Gastroesophageal sphincter (tissue), 4 donors: ENCODE measurements at regions not wholly inside any gene's neighbourhood (a gene's known extent, or its start where the extent isn't known, plus 50 kb on each side); places are given as distances from the start of the nearest gene placed in this dataset.

Source experiments
- ATAC-seq: fragments of 150-250 bp; one replicate; pipeline ENCODE4 v1.9.1; 2016; ENCODE audit warnings: mild to moderate bottlenecking, moderate library complexity
- H3K27ac ChIP-seq, 4 donors: fragments of 200-600 bp; sonication (generic) in 3 of 4; 1 replicate in 3 of 4; 2 replicates in 1 of 4; pipeline ENCODE4 v1.5.1; 2016 to 2019
- H3K27me3 ChIP-seq: fragments of 200-600 bp; sonication (generic); one replicate; pipeline ENCODE4 v1.5.1; 2019
- H3K36me3 ChIP-seq, 2 donors: fragments of 200-600 bp; sonication (generic); one replicate each; pipeline ENCODE4 v1.5.1; 2019; ENCODE audit warnings: control low read depth in 1 of 2
- H3K4me1 ChIP-seq, 3 donors: fragments of 200-600 bp; sonication (generic); 1 replicate in 2 of 3; 2 replicates in 1 of 3; pipeline ENCODE4 v1.5.1; 2016 to 2019; ENCODE audit warnings: control low read depth in 2 of 3
- H3K4me3 ChIP-seq, 2 donors: fragments of 200-600 bp; sonication (generic); one replicate each; pipeline ENCODE4 v1.5.1; 2019; ENCODE audit warnings: mild to moderate bottlenecking in 1 of 2, moderate library complexity in 1 of 2
- H3K9me3 ChIP-seq, 3 donors: fragments of 200-600 bp; sonication (generic); one replicate each; pipeline ENCODE4 v1.5.1; 2017 to 2019; ENCODE audit warnings: control low read depth in 2 of 3
- CTCF ChIP-seq, 4 experiments: fragments of 200-600 bp in 2 of 4; fragments of 450-650 bp in 2 of 4; sonication (generic) in 1 of 4; IDR thresholded peaks; one replicate each; pipeline ENCODE4 v1.5.1; 2017 to 2019; ENCODE audit warnings: antibody characterized with exemption in 4 of 4, mild to moderate bottlenecking in 2 of 4, moderate library complexity in 2 of 4
- EP300 ChIP-seq: sonication (generic); formaldehyde crosslinking; IDR thresholded peaks from one replicate; pipeline ENCODE4 v1.6.1; 2017; ENCODE audit warnings: antibody characterized with exemption, mild to moderate bottlenecking
- POLR2A ChIP-seq, 2 donors: fragments of 450-650 bp; IDR thresholded peaks; one replicate each; pipeline ENCODE4 v1.6.1; 2017; ENCODE audit warnings: antibody characterized with exemption in 2 of 2, mild to moderate bottlenecking in 2 of 2, moderate library complexity in 1 of 2
- POLR2AphosphoS5 ChIP-seq: sonication (generic); formaldehyde crosslinking; IDR thresholded peaks from one replicate; pipeline ENCODE4 v1.6.1; 2017; ENCODE audit warnings: antibody characterized with exemption
- WGBS, 2 donors: methylation state at CpG; one replicate each; pipeline ENCODE4 v1.1.5; 2018; ENCODE audit warnings: low coverage in 1 of 2; 5-methylcytosine and 5-hydroxymethylcytosine counted together

DNA sequence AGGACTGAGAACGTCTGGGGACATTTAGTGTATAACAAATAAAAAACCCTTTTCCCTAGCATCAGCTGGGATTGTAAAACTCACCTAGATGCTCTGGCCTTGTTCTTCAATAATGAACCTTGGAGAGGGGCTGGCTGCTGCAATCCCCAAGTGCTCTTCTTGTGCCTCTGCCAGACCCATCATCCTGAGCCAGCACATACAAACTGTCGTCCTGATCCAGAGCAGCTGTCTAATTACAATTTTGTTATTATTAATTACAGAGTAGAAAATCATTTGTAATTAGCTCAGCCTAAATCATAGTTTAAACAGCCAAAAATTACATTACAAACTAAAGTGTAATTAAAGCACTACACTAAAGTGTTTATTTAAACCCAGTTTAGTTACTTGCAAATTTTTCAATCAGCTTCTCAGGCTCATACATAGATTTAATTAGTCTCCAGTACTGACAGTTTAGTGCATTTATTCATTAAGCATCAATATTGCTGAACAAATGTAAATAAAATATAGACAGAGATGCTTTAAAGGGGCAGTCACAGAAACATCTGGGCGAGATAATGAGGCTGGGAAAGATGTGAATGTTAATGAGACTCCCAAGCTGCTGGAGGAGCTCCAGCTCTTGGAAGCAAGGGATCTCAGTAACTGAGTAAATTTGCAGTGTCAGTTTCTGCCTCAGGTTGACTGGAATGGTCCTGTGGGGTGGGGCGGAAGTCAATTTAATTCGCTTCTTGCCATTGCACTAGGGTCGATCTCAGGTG, 632.3 kb upstream of the TLE4 start:
- no peak for TF ChIP-seq POLR2A (IDR thresholded peaks at IDR 0.05)
- TF ChIP-seq EP300: no peak
- TF ChIP-seq POLR2AphosphoS5: no peak
- no peak for TF ChIP-seq CTCF (IDR thresholded peaks at IDR 0.05)

GRCh38 chr9:78940121-78940855, 631.5 kb upstream of the TLE4 start:
- no peak for TF ChIP-seq CTCF (IDR thresholded peaks at IDR 0.05)
- TF ChIP-seq POLR2A (IDR thresholded peaks at IDR 0.05): no peak
- no peak for TF ChIP-seq EP300
- no peak for TF ChIP-seq POLR2AphosphoS5
- Histone ChIP-seq H3K36me3 (no peaks in the 10 kb centered on the region), H3K4me1 (no peaks in the 10 kb centered on the region), H3K4me3 (no peak overlapping the region), H3K27me3 (no peaks in the 10 kb centered on the region), H3K9me3 (no peaks in the 10 kb centered on the region), H3K27ac (no peak overlapping the region)
- no peak for ATAC-seq
- WGBS, 2 donors: 45 to 81% methylated on average over 3 to 4 of the region's 4 CpGs

More for the DNA sequence above, 632.3 kb upstream of the TLE4 start:
- 25 to 45% methylated on average over 5 to 6 of the region's 6 CpGs for WGBS, 2 donors
- ATAC-seq: no peak
- Histone ChIP-seq H3K36me3 (no peaks in the 10 kb centered on the region), H3K27ac (no peak overlapping the region), H3K9me3 (no peaks in the 10 kb centered on the region), H3K27me3 (no peaks in the 10 kb centered on the region), H3K4me1 (no peaks in the 10 kb centered on the region), H3K4me3 (no peak overlapping the region)

DNA sequence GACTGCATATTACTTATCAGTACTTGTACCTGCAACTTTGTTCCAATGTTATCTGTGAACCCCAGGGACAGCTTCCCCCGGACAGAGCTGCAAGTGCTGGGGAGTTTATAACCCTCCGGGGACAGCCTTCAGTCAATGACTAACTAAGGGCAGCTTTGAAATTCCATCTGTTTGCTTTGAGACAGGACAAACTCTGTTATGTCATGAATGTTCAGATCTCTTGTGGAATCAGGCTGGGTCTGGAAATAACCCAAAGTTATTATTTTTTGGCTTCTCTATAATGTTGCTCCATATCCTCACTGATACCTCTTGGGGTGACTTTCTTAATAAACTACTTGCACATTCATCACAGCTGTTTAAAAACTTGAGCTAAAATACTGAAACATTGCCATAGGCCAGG, 617.5 kb upstream of the TLE4 start:
- WGBS, 2 donors: 40 to 45% methylated on average over 1 to 2 of the region's 2 CpGs
- TF ChIP-seq CTCF (IDR thresholded peaks at IDR 0.05): no peak
- no peak for TF ChIP-seq POLR2AphosphoS5
- TF ChIP-seq POLR2A (IDR thresholded peaks at IDR 0.05): no peak
- TF ChIP-seq EP300: no peak
- Histone ChIP-seq H3K9me3 (peaks cover 0 to 11% (median 0%) of the 10 kb centered on the region in 3 donors), H3K27me3 (no peaks in the 10 kb centered on the region), H3K4me1 (no peaks in the 10 kb centered on the region), H3K36me3 (no peaks in the 10 kb centered on the region), H3K4me3 (no peak overlapping the region), H3K27ac (no peak overlapping the region)
- ATAC-seq: no peak

DNA sequence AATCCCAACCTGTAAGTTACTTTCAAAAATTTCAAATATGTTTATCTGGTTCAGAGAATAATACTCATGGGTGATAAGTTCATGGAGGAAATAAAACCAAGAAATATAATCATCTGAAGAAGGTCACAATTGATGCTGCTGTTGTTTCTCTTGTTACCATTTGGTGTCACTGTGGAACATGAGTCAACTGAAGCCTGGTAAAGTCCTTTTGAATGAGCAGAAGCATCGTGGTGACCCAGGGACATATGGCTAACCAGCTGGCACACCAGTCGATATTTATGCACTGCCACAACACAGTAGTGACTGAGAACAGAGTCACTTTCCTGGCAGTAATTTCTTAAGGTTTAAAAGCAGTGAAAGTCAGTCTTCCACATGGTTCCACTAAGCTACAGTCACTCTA, 612.9 kb upstream of the TLE4 start:
- no peak overlapping the region for H3K4me3 ChIP-seq
- no peak overlapping the region for H3K27ac ChIP-seq
- H3K9me3 ChIP-seq: peaks cover 0 to 18% (median 0%) of the 10 kb centered on the region in 3 donors
- no peaks in the 10 kb centered on the region for H3K4me1 ChIP-seq
- no peaks in the 10 kb centered on the region for H3K27me3 ChIP-seq
- no peak for ATAC-seq
- 56% methylated on average over 2 of the region's 2 CpGs; no CpG with 5 or more reads in 1 of the 2 donors for WGBS, 2 donors
- no peak for TF ChIP-seq POLR2A (IDR thresholded peaks at IDR 0.05)
- no peaks in the 10 kb centered on the region for H3K36me3 ChIP-seq

GRCh38 chr9:78962156-78962555, 609.6 kb upstream of the TLE4 start:
- Histone ChIP-seq H3K9me3 (peaks cover 0 to 18% (median 0%) of the 10 kb centered on the region in 3 donors), H3K27me3 (no peaks in the 10 kb centered on the region), H3K36me3 (no peaks in the 10 kb centered on the region), H3K27ac (no peak overlapping the region), H3K4me1 (no peaks in the 10 kb centered on the region), H3K4me3 (no peak overlapping the region)
- no peak for TF ChIP-seq EP300
- no peak for TF ChIP-seq POLR2A (IDR thresholded peaks at IDR 0.05)
- TF ChIP-seq CTCF (IDR thresholded peaks at IDR 0.05): no peak
- TF ChIP-seq POLR2AphosphoS5: no peak
- 67 to 78% methylated on average over 2 of the region's 2 CpGs for WGBS, 2 donors
- no peak for ATAC-seq
